GM12878 (cell line): ENCODE measurements at regions not wholly inside any gene's neighbourhood (a gene's known extent, or its start where the extent isn't known, plus 50 kb on each side); places are given as distances from the start of the nearest gene placed in this dataset.

ENCODE experiments used
- ATAC-seq: fragments of 200-7000 bp; cut with Tn5 transposase; 3 replicates; pipeline ENCODE4 v1.9.1; 2020; ENCODE audit warnings: mild to moderate bottlenecking, moderate library complexity
- BruUV-seq: library from RNA; stranded (reverse); fragments of 400-500 nt; replicated peaks from 2 replicates; lab custom pipeline; 2021; lab: Mats Ljungman, UMichigan
- CTCF ChIA-PET: fragments of 300-600 bp; sonication (Branson Sonifier 250); formaldehyde crosslinking; extraction: SDS; loops from one replicate; lab custom pipeline; 2021; ENCODE audit warnings: inconsistent platforms; lab: Yijun Ruan, JAX
- POLR2A ChIA-PET: fragments of 350-600 bp; formaldehyde crosslinking; extraction: SDS; loops from one replicate; lab custom pipeline; 2021; ENCODE audit warnings: inconsistent platforms; lab: Charles Lee
- RAD21 ChIA-PET: fragments of 300-600 bp; sonication (Branson Sonifier 250); formaldehyde crosslinking; loops from one replicate; lab custom pipeline; 2023; ENCODE audit warnings: antibody characterized with exemption; ENCODE audit not compliant: unreplicated experiment; lab: Charles Lee
- SMC1A ChIA-PET: fragments of 300-600 bp; sonication (Branson Sonifier 250); formaldehyde crosslinking; loops from one replicate; lab custom pipeline; 2023; ENCODE audit not compliant: unreplicated experiment, uncharacterized antibody; lab: Charles Lee
- DNase-seq: peaks from one replicate; pipeline ENCODE4 v3.0.0-alpha.2; 2011; ENCODE audit warnings: low read depth, low spot score
- FAIRE-seq: peaks from 3 replicates; lab custom pipeline; 2011; peaks lifted over from hg19 to GRCh38; lab: Jason Lieb, UNC
- H2AFZ ChIP-seq: 2 replicates; pipeline ENCODE4 v1.6.0; 2011; ENCODE audit warnings: low read depth, low read length, control low read depth; ENCODE audit not compliant: control insufficient read depth
- H3K27ac ChIP-seq: 2 replicates; pipeline ENCODE4 v1.5.1; 2011; ENCODE audit warnings: control low read depth; ENCODE audit not compliant: control insufficient read depth, insufficient read depth
- H3K27me3 ChIP-seq, 2 experiments: replicated peaks in 1 of 2; 2 replicates each; pipeline versions ENCODE4 v1.6.0 to v1.6.1; 2011; ENCODE audit warnings: low read length in 1 of 2; ENCODE audit not compliant: control insufficient read depth in 2 of 2, insufficient read depth in 2 of 2
- H3K36me3 ChIP-seq, 2 experiments: 2 replicates each; pipeline ENCODE4 v1.5.1; 2011; ENCODE audit warnings: low read length in 1 of 2; ENCODE audit not compliant: control insufficient read depth in 2 of 2, insufficient read depth in 2 of 2
- H3K4me1 ChIP-seq: 2 replicates; pipeline ENCODE4 v1.6.1; 2011; ENCODE audit warnings: mild to moderate bottlenecking, low read length, moderate library complexity, mixed read lengths; ENCODE audit not compliant: control insufficient read depth, insufficient read depth
- H3K4me2 ChIP-seq: 2 replicates; pipeline ENCODE4 v1.6.0; 2011; ENCODE audit warnings: control low read depth; ENCODE audit not compliant: control insufficient read depth, insufficient read depth
- H3K4me3 ChIP-seq: fragments of 200-600 bp; sonication (generic); 2 replicates; pipeline ENCODE4 v1.5.1; 2016
- H3K79me2 ChIP-seq: 2 replicates; pipeline ENCODE4 v1.6.0; 2011; ENCODE audit warnings: low read length; ENCODE audit not compliant: control insufficient read depth, insufficient read depth
- H3K9ac ChIP-seq: 2 replicates; pipeline ENCODE4 v1.8.0; 2011; ENCODE audit warnings: low read length, control low read depth, mixed read lengths; ENCODE audit not compliant: control insufficient read depth, insufficient read depth
- H3K9me3 ChIP-seq: replicated peaks from 3 replicates; pipeline ENCODE4 v1.5.1; 2011; ENCODE audit warnings: mild to moderate bottlenecking, low read length; ENCODE audit not compliant: control insufficient read depth, insufficient read depth
- H4K20me1 ChIP-seq: 2 replicates; pipeline ENCODE4 v1.6.0; 2011; ENCODE audit not compliant: control insufficient read depth, insufficient read depth
- CREM ChIP-seq: IDR thresholded peaks from 2 replicates; pipeline ENCODE4 v1.6.1; 2014; ENCODE audit warnings: antibody characterized with exemption, low read depth
- IRF3 ChIP-seq: fragments of 450-650 bp; IDR thresholded peaks from 2 replicates; pipeline ENCODE4 v1.6.1; 2014; ENCODE audit warnings: mild to moderate bottlenecking
- NFYA ChIP-seq: IDR thresholded peaks from 2 replicates; pipeline ENCODE4 v1.6.1; 2011; ENCODE audit warnings: low read depth, mild to moderate bottlenecking, low read length, improper control_type of control experiment, borderline replicate concordance
- TARDBP ChIP-seq: IDR thresholded peaks from 2 replicates; pipeline ENCODE4 v1.6.1; 2016; ENCODE audit warnings: borderline replicate concordance
- TCF3 ChIP-seq: IDR thresholded peaks from 2 replicates; pipeline ENCODE4 v1.6.1; 2012; ENCODE audit warnings: low read depth, mild to moderate bottlenecking, low read length, borderline replicate concordance; ENCODE audit not compliant: insufficient read depth
- ZZZ3 ChIP-seq: IDR thresholded peaks from 2 replicates; pipeline ENCODE4 v1.6.1; 2011; ENCODE audit warnings: low read depth; ENCODE audit not compliant: control insufficient read depth, insufficient read length
- WGBS: methylation state at CpG from one replicate; pipeline ENCODE4 v1.1.6; 2016; ENCODE audit warnings: low lambda C conversion rate; ENCODE audit not compliant: insufficient replicate concordance, insufficient coverage; ENCODE audit errors: missing lambda C conversion rate; 5-methylcytosine and 5-hydroxymethylcytosine counted together
- in situ Hi-C: fragments of 300-500 bp; cut with MboI; formaldehyde crosslinking; loops from 9 replicates; pipeline ENCODE4 v1.14.3; 2018; ENCODE audit warnings: mixed read lengths
- intact Hi-C: fragments of 100-400 bp; cut with micrococcal nuclease; formaldehyde crosslinking; loops from one replicate; pipeline ENCODE4 v1.14.2; 2022; ENCODE audit not compliant: unreplicated experiment
- TF ChIP-seq, protein P1 (sequence below): fragments of 450-650 bp; IDR thresholded peaks from 2 replicates; pipeline ENCODE4 v1.6.1; 2016; ENCODE audit warnings: mild to moderate bottlenecking, moderate library complexity, borderline replicate concordance

GRCh38 chr4:174040287-174040686, 243.2 kb downstream of the FBXO8 start (continued):
- TF ChIP-seq, protein P1, sequence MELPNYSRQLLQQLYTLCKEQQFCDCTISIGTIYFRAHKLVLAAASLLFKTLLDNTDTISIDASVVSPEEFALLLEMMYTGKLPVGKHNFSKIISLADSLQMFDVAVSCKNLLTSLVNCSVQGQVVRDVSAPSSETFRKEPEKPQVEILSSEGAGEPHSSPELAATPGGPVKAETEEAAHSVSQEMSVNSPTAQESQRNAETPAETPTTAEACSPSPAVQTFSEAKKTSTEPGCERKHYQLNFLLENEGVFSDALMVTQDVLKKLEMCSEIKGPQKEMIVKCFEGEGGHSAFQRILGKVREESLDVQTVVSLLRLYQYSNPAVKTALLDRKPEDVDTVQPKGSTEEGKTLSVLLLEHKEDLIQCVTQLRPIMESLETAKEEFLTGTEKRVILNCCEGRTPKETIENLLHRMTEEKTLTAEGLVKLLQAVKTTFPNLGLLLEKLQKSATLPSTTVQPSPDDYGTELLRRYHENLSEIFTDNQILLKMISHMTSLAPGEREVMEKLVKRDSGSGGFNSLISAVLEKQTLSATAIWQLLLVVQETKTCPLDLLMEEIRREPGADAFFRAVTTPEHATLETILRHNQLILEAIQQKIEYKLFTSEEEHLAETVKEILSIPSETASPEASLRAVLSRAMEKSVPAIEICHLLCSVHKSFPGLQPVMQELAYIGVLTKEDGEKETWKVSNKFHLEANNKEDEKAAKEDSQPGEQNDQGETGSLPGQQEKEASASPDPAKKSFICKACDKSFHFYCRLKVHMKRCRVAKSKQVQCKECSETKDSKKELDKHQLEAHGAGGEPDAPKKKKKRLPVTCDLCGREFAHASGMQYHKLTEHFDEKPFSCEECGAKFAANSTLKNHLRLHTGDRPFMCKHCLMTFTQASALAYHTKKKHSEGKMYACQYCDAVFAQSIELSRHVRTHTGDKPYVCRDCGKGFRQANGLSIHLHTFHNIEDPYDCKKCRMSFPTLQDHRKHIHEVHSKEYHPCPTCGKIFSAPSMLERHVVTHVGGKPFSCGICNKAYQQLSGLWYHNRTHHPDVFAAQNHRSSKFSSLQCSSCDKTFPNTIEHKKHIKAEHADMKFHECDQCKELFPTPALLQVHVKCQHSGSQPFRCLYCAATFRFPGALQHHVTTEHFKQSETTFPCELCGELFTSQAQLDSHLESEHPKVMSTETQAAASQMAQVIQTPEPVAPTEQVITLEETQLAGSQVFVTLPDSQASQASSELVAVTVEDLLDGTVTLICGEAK = no peak
- TF ChIP-seq TCF3 (no peak), ZZZ3 (no peak), TARDBP (no peak)

DNA sequence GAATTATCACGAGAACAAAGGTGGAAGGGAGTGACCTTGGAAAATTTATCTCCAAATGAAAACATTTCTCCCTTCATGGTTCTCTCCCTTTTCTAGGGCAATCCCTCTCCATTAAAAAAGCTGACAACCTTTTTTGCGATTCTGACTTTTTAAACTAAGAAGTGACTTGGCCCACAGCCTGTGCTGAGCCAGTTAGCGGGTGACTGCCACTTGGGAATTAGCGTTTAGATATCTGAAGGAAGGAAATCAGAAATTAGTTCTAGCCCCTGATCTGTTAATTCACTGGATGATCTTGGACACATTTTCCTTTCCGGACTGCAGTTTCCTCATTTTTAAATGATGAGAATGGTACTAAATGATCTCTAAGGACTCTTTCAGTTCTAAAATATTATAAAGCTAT, 245.0 kb downstream of the FBXO8 start:
- Histone ChIP-seq H3K4me3 (no peak overlapping the region), H4K20me1 (no peaks in the 10 kb centered on the region), H3K36me3 (no peaks in the 10 kb centered on the region), H3K27ac (no peak overlapping the region), H3K4me2 (no peak overlapping the region), H3K27me3 (no peaks in the 10 kb centered on the region), H3K9ac (no peak overlapping the region), H2AFZ (no peak overlapping the region), H3K9me3 (no peaks in the 10 kb centered on the region), H3K79me2 (no peaks in the 10 kb centered on the region), H3K4me1 (no peaks in the 10 kb centered on the region)
- BruUV-seq = no TSS peak
- POLR2A ChIA-PET = no interaction called here
- TF ChIP-seq NFYA (no peak), IRF3 (no peak), CREM (no peak)
- SMC1A ChIA-PET = no interaction called here
- intact Hi-C loops (no loop called here), in situ Hi-C loops (no loop called here)
- ATAC-seq (no peak), FAIRE-seq (no peak), DNase-seq (no peak)
- CTCF ChIA-PET = interaction anchor here (0.6 kb wide), 1 partner anchor 1041 kb away, joined by 3 read pairs; no protein-coding TSS in a partner anchor
- WGBS = 62% methylated on average over 5 of the region's 5 CpGs
- RAD21 ChIA-PET = no interaction called here
